ENCODE measurements at regions not wholly inside any gene's neighbourhood (a gene's known extent, or its start where the extent isn't known, plus 50 kb on each side); places are given as distances from the start of the nearest gene placed in this dataset.

DNA sequence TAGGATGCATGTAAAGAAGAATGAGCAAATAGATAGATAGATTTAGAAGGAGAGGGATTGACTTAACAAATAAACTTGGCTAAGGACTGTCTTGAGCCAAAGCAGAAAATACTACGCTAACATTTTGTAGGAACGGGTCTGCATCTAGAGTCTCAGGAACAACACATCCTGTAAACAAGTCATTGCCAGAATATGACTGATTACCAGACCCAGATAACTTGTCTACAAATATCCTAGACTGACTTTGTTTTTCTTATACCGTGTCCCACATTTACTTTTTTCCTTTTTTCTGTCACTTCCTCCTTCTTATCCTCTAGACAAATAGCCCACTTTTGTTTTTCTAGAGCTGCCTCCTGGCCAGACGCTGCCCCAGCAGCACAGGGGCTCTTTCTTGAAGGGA, 393.6 kb downstream of the PDGFC start:
- Histone ChIP-seq H3K79me2 (ENCODE audit: insufficient read depth, low read length) (no peaks in the 10 kb centered on the region), H3F3A (ENCODE audit: insufficient read depth) (no peaks in the 10 kb centered on the region), H2AFZ (ENCODE audit: low read depth, low read length, severe bottlenecking) (no peak overlapping the region)

DNA sequence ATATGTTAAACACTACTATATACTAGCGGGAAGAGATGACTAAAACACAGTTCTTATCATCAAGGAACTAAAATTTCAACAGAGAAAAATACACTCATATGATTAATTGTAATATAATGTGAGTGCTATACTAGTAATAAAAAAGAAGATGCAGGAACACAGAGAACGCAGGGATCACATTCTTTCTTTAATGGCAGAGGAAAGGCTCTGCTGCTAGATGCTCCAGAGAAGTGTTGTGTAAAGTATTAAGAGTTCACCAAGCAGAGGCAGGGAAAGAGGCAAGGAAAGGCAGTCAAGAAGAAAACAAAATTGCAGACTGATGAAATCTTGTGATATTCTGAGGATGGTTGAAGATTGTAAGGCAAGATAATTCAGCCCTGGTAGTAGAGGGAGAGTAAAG, 394.7 kb downstream of the PDGFC start:
- Histone ChIP-seq H3K36me3 (ENCODE audit: low read length) (no peaks in the 10 kb centered on the region), H3K4me2 (ENCODE audit: low read depth, low read length, poor library complexity, severe bottlenecking) (no peak overlapping the region), H3K27ac (ENCODE audit: low read depth, low read length) (no peak overlapping the region), H3K9me3 (ENCODE audit: insufficient read depth, low read length) (no peaks in the 10 kb centered on the region), H3K79me2 (ENCODE audit: insufficient read depth, low read length) (no peaks in the 10 kb centered on the region), H3K9me2 (replicated peaks; ENCODE audit: insufficient read depth, low read length) (no peaks in the 10 kb centered on the region), H2AFZ (ENCODE audit: low read depth, low read length, severe bottlenecking) (no peak overlapping the region), H4K20me1 (ENCODE audit: low read depth, low read length) (no peaks in the 10 kb centered on the region), H3K27me3 (ENCODE audit: low read length) (no peaks in the 10 kb centered on the region), H3K4me3 (ENCODE audit: insufficient read depth, low read length, poor library complexity, severe bottlenecking) (no peak overlapping the region), H3K9ac (ENCODE audit: low read length) (no peak overlapping the region), H3F3A (ENCODE audit: insufficient read depth) (no peaks in the 10 kb centered on the region)
- TF ChIP-seq, protein P1, sequence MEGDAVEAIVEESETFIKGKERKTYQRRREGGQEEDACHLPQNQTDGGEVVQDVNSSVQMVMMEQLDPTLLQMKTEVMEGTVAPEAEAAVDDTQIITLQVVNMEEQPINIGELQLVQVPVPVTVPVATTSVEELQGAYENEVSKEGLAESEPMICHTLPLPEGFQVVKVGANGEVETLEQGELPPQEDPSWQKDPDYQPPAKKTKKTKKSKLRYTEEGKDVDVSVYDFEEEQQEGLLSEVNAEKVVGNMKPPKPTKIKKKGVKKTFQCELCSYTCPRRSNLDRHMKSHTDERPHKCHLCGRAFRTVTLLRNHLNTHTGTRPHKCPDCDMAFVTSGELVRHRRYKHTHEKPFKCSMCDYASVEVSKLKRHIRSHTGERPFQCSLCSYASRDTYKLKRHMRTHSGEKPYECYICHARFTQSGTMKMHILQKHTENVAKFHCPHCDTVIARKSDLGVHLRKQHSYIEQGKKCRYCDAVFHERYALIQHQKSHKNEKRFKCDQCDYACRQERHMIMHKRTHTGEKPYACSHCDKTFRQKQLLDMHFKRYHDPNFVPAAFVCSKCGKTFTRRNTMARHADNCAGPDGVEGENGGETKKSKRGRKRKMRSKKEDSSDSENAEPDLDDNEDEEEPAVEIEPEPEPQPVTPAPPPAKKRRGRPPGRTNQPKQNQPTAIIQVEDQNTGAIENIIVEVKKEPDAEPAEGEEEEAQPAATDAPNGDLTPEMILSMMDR (IDR thresholded peaks at IDR 0.05; ENCODE audit: insufficient read depth, low read length, poor library complexity, severe bottlenecking): no peak
- TF ChIP-seq EZH2phosphoT487 (conservative IDR thresholded peaks at IDR 0.05; ENCODE audit: low read length): no peak

More for the DNA sequence above, 393.6 kb downstream of the PDGFC start:
- Histone ChIP-seq H3K27ac (ENCODE audit: low read depth, low read length) (no peak overlapping the region), H3K9ac (ENCODE audit: low read length) (no peak overlapping the region), H3K9me3 (ENCODE audit: insufficient read depth, low read length) (no peaks in the 10 kb centered on the region), H3K4me2 (ENCODE audit: low read depth, low read length, poor library complexity, severe bottlenecking) (no peak overlapping the region), H3K9me2 (replicated peaks; ENCODE audit: insufficient read depth, low read length) (no peaks in the 10 kb centered on the region), H4K20me1 (ENCODE audit: low read depth, low read length) (no peaks in the 10 kb centered on the region), H3K36me3 (ENCODE audit: low read length) (no peaks in the 10 kb centered on the region), H3K4me3 (ENCODE audit: insufficient read depth, low read length, poor library complexity, severe bottlenecking) (no peak overlapping the region), H3K27me3 (ENCODE audit: low read length) (no peaks in the 10 kb centered on the region)
- no peak for TF ChIP-seq EZH2phosphoT487 (conservative IDR thresholded peaks at IDR 0.05; ENCODE audit: low read length)
- TF ChIP-seq, protein P1 (IDR thresholded peaks at IDR 0.05; ENCODE audit: insufficient read depth, low read length, poor library complexity, severe bottlenecking): no peak

DNA sequence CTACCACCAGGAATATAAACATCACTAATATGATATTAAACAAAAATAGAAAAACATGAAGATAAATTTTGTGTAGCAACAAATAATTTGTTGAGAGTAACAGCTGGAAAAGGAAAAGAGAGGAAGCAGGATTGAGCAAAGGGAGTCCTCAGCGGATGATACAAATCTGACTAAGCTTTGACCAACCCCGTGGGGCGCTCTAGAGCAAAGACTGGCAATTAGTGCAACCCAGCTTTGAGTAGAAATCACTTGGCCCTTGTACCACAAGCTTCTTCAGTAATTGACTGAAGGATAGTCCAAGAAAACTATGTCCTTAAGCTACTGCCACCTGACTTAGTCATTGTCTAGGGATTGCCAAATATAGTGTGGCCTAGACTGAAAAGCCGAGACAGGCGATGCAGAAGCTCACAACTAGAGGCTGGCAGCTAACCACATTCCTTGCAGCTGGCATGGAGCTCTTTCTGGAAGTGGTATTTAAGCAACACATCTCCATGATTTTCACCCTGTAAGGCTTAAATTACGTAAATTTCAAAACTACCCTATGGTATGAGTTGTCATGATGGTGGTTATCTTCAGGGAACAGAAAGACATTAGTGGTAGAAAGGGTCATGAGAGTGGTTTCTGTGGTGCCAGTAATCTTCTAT, 396.0 kb downstream of the PDGFC start:
- no peaks in the 10 kb centered on the region for H3K36me3 ChIP-seq (ENCODE audit: low read length)
- H3K27ac ChIP-seq (ENCODE audit: low read depth, low read length): no peak overlapping the region
- H3K9me3 ChIP-seq (ENCODE audit: insufficient read depth, low read length): no peaks in the 10 kb centered on the region
- no peak overlapping the region for H3K4me3 ChIP-seq (ENCODE audit: insufficient read depth, low read length, poor library complexity, severe bottlenecking)
- H4K20me1 ChIP-seq (ENCODE audit: low read depth, low read length): no peaks in the 10 kb centered on the region
- H3K79me2 ChIP-seq (ENCODE audit: insufficient read depth, low read length): no peaks in the 10 kb centered on the region
- H3K27me3 ChIP-seq (ENCODE audit: low read length): no peaks in the 10 kb centered on the region
- no peak overlapping the region for H2AFZ ChIP-seq (ENCODE audit: low read depth, low read length, severe bottlenecking)
- H3K4me2 ChIP-seq (ENCODE audit: low read depth, low read length, poor library complexity, severe bottlenecking): no peak overlapping the region
- no peaks in the 10 kb centered on the region for H3K9me2 ChIP-seq (replicated peaks; ENCODE audit: insufficient read depth, low read length)
- TF ChIP-seq, protein P1 (IDR thresholded peaks at IDR 0.05; ENCODE audit: insufficient read depth, low read length, poor library complexity, severe bottlenecking): no peak
- no peak for TF ChIP-seq EZH2phosphoT487 (conservative IDR thresholded peaks at IDR 0.05; ENCODE audit: low read length)
- no peak overlapping the region for H3K9ac ChIP-seq (ENCODE audit: low read length)
- no peaks in the 10 kb centered on the region for H3F3A ChIP-seq (ENCODE audit: insufficient read depth)
